ENCODE measurements at regions not wholly inside any gene's neighbourhood (a gene's known extent, or its start where the extent isn't known, plus 50 kb on each side); places are given as distances from the start of the nearest gene placed in this dataset.

DNA sequence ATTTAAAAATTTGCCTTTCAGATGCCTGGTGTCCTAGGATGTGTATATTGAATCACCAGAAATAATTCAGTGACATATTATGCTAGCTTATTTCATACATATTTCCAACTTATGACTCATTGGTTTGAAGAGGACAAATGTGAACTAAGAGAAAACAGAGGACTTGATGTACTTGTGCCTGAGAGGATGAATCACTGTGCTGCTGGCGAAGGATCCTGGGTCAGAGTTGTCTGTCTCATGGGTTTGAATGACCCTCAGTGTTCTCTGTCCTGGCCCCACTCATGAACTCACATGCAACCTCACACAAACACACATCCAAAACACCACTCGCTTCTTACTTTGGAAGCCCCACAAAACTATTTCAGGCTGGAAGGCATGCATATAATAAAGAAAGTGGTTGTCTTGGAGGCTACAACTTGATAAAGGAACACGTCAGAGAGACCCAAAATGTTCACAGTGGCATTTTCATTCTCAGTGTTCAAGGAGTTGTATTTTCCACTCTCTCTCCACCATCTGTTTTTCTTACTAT is 129.0 kb upstream of the SPRY2 start:
- intact Hi-C loops (cut with micrococcal nuclease) = no loop called here
- no peak overlapping the region for H3K27ac Mint-ChIP-seq

DNA sequence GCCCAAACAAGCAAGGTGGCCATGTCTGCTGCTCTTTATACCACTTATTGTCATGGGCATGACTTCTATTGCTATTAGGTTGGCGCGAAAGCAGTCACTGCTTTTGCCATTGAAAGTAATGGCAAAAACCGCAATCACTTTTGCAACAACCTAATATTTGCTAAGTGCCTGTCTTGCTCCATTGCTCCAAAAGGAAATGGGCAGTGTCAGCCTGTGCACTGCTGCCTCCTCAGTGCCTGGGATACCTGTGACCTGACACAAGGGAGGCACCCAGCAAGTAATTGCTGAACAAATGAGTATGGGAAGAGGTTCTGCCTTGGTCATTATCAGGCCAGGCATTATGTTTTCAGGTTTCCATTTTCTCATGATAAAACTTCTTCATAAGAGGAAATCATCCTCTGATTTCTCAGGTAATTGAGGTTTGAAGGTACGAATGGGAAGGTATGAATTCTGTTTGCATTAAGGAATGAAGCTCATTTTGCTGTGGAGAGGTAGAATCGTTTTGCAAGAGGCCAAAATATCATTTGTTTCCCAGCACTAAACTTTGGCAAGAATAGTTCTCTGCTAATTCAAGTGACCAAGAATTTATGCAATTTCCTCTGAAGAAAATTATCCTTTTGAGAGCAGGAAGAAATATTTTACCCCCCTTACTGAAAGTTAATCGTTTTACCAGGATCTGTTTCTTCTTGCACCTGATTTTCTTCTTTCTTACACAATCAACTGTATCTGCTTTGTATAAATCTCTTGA is 128.4 kb upstream of the SPRY2 start:
- Mint-ChIP-seq H3K4me3 (no peak overlapping the region), H3K4me1 (no peaks in the 10 kb centered on the region), H3K36me3 (no peaks in the 10 kb centered on the region), H3K9me3 (peaks cover 0 to 5% (median 3%) of the 10 kb centered on the region in 8 donors), H3K27ac (no peak overlapping the region), H3K27me3 (no peaks in the 10 kb centered on the region)
- no peaks in the 10 kb centered on the region for H3K4me1 ChIP-seq (ENCODE audit: insufficient read depth, low read length)
- CTCF ChIA-PET (ENCODE audit: partially characterized antibody) = no interaction called here
- H3K27me3 ChIP-seq (ENCODE audit: insufficient read depth, low read length) = no peaks in the 10 kb centered on the region
- POLR2A ChIA-PET (ENCODE audit: partially characterized antibody) = no interaction called here
- H3K27ac ChIP-seq (ENCODE audit: low read depth, low read length) = no peak overlapping the region
- H3K9me3 ChIP-seq (ENCODE audit: control insufficient read depth in 1 of 2, low read length in 2 of 2) = no peaks in the 10 kb centered on the region
- DNase-seq = no peak
- no peak overlapping the region for H3K4me3 ChIP-seq (ENCODE audit: low read length in 2 of 2)
- H3K36me3 ChIP-seq (ENCODE audit: insufficient read depth, low read length) = no peaks in the 10 kb centered on the region
- intact Hi-C loops (cut with micrococcal nuclease) = no loop called here

More for the DNA sequence above, 129.0 kb upstream of the SPRY2 start:
- H3K27me3 ChIP-seq (ENCODE audit: insufficient read depth, low read length) = no peaks in the 10 kb centered on the region
- DNase-seq = no peak
- no peak overlapping the region for H3K4me3 ChIP-seq (ENCODE audit: low read length in 2 of 2)
- no peaks in the 10 kb centered on the region for H3K9me3 ChIP-seq (ENCODE audit: control insufficient read depth in 1 of 2, low read length in 2 of 2)
- POLR2A ChIA-PET (ENCODE audit: partially characterized antibody) = no interaction called here
- H3K36me3 ChIP-seq (ENCODE audit: insufficient read depth, low read length) = no peaks in the 10 kb centered on the region
- no peaks in the 10 kb centered on the region for H3K4me1 ChIP-seq (ENCODE audit: insufficient read depth, low read length)
- H3K36me3 Mint-ChIP-seq = no peaks in the 10 kb centered on the region
- H3K27me3 Mint-ChIP-seq = no peaks in the 10 kb centered on the region
- H3K4me1 Mint-ChIP-seq = no peaks in the 10 kb centered on the region
- H3K9me3 Mint-ChIP-seq = peaks cover 0 to 6% (median 4%) of the 10 kb centered on the region in 8 donors
- no peak overlapping the region for H3K27ac ChIP-seq (ENCODE audit: low read depth, low read length)
- no peak overlapping the region for H3K4me3 Mint-ChIP-seq
- CTCF ChIA-PET (ENCODE audit: partially characterized antibody) = no interaction called here

DNA sequence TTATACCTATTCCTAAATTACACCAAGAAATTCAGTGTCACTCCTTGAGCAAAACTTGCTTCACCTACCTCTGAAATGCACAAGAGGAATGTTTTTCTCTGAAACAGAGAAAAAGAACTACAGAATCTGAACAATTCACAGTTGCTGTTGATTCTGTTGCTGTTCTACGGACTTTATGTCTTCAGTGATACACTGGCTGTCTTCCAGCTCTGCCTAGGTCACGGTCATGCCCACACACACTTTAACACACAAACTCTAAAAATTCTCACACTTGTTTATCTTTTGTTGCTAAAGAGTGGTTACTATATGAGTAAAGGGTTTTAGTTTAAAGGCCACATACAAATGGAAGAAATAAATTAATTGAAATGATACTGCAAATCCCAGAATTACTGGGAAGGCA is 124.4 kb upstream of the SPRY2 start:
- H3K9me3 Mint-ChIP-seq = peaks cover 0 to 5% (median 3%) of the 10 kb centered on the region in 8 donors
- POLR2A ChIA-PET (ENCODE audit: partially characterized antibody) = no interaction called here
- intact Hi-C loops (cut with micrococcal nuclease) = no loop called here
- CTCF ChIA-PET (ENCODE audit: partially characterized antibody) = no interaction called here
- H3K4me1 Mint-ChIP-seq = no peaks in the 10 kb centered on the region
- no peak overlapping the region for H3K27ac Mint-ChIP-seq
- H3K36me3 Mint-ChIP-seq = no peaks in the 10 kb centered on the region
- no peaks in the 10 kb centered on the region for H3K9me3 ChIP-seq (ENCODE audit: control insufficient read depth in 1 of 2, low read length in 2 of 2)
- no peak overlapping the region for H3K4me3 Mint-ChIP-seq
- DNase-seq = no peak
- H3K4me3 ChIP-seq (ENCODE audit: low read length in 2 of 2) = no peak overlapping the region
- no peaks in the 10 kb centered on the region for H3K4me1 ChIP-seq (ENCODE audit: insufficient read depth, low read length)
- no peaks in the 10 kb centered on the region for H3K27me3 ChIP-seq (ENCODE audit: insufficient read depth, low read length)
- peaks cover 0 to 2% of the 10 kb centered on the region in 2 donors for H3K27me3 Mint-ChIP-seq
- H3K27ac ChIP-seq (ENCODE audit: low read depth, low read length) = no peak overlapping the region
- H3K36me3 ChIP-seq (ENCODE audit: insufficient read depth, low read length) = no peaks in the 10 kb centered on the region

DNA sequence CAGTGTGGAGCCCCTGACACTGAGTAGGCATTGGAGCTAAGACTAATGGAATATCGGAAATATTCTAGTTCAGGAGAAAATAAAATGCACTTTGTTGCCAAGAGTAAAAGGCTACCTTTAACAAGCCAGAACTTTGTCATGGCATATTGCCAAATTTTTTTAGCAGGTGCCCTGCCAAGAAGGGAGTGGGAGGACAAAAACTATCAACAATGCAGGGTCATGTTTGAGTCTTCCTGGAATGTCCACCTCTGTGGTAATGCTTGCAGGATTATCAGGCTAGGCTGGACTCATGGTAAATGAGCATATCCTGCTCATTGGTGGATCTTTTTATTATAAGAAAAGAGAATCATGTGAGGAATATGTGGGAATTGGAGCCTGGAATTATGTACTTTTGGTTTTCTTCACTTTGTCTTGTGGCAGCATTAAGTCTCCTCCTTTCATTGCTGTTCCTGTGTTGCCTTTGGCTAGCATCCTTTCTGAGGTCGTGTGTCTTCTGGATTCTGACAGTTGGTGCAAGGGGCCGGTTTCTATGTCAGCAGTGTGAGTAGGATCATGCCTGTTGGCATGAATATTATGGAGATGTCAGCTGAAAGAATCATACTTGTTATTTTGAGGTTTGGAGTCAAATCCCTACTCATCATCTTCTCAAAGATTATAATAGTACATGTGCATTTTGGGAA is 122.9 kb upstream of the SPRY2 start:
- Histone ChIP-seq H3K27me3 (ENCODE audit: insufficient read depth, low read length) (no peaks in the 10 kb centered on the region), H3K27ac (ENCODE audit: low read depth, low read length) (no peak overlapping the region), H3K9me3 (ENCODE audit: control insufficient read depth in 1 of 2, low read length in 2 of 2) (no peaks in the 10 kb centered on the region), H3K4me3 (ENCODE audit: low read length in 2 of 2) (no peak overlapping the region), H3K4me1 (ENCODE audit: insufficient read depth, low read length) (no peaks in the 10 kb centered on the region), H3K36me3 (ENCODE audit: insufficient read depth, low read length) (no peaks in the 10 kb centered on the region)
- CTCF ChIA-PET (ENCODE audit: partially characterized antibody) = no interaction called here
- POLR2A ChIA-PET (ENCODE audit: partially characterized antibody) = no interaction called here
- Mint-ChIP-seq H3K27ac (peak overlapping the region in 1 of 7 donors; percentile 12), H3K9me3 (peaks cover 0 to 7% (median 3%) of the 10 kb centered on the region in 8 donors), H3K36me3 (no peaks in the 10 kb centered on the region), H3K4me1 (no peaks in the 10 kb centered on the region), H3K27me3 (peaks cover 0 to 2% of the 10 kb centered on the region in 2 donors), H3K4me3 (no peak overlapping the region)
- intact Hi-C loops (cut with micrococcal nuclease) = no loop called here
- DNase-seq = no peak

DNA sequence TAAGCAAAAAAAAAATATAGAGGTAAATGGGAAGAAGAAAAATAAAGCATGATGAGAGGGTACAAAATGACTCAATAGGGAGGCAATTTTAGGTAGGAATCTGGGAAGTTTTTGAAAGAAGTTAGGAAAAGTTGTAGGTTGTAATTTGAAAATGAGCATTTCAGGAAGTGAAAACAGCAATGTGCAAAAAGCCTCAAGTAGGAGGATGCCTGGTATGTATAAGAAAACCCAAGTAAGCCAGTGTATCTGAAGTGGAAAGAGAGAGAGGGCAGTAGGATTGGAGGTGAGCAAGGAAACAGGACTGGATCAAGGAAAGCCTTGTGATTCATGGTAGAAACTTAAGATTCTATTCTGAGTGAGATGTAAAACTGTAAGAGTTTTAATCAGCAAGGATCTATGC is 121.6 kb upstream of the SPRY2 start:
- H3K27ac Mint-ChIP-seq = no peak overlapping the region
- H3K27ac ChIP-seq (ENCODE audit: low read depth, low read length) = no peak overlapping the region
- no peak for DNase-seq
- H3K4me1 Mint-ChIP-seq = no peaks in the 10 kb centered on the region
- no peaks in the 10 kb centered on the region for H3K36me3 Mint-ChIP-seq
- H3K27me3 ChIP-seq (ENCODE audit: insufficient read depth, low read length) = no peaks in the 10 kb centered on the region
- H3K36me3 ChIP-seq (ENCODE audit: insufficient read depth, low read length) = no peaks in the 10 kb centered on the region
- ChIA-PET CTCF (ENCODE audit: partially characterized antibody) (no interaction called here), POLR2A (ENCODE audit: partially characterized antibody) (no interaction called here)
- no peaks in the 10 kb centered on the region for H3K9me3 ChIP-seq (ENCODE audit: control insufficient read depth in 1 of 2, low read length in 2 of 2)
- peaks cover 0 to 7% (median 4%) of the 10 kb centered on the region in 8 donors for H3K9me3 Mint-ChIP-seq
- H3K4me1 ChIP-seq (ENCODE audit: insufficient read depth, low read length) = no peaks in the 10 kb centered on the region
- intact Hi-C loops (cut with micrococcal nuclease) = no loop called here
- no peak overlapping the region for H3K4me3 Mint-ChIP-seq
- no peak overlapping the region for H3K4me3 ChIP-seq (ENCODE audit: low read length in 2 of 2)
- H3K27me3 Mint-ChIP-seq = peaks cover 0 to 2% of the 10 kb centered on the region in 2 donors

DNA sequence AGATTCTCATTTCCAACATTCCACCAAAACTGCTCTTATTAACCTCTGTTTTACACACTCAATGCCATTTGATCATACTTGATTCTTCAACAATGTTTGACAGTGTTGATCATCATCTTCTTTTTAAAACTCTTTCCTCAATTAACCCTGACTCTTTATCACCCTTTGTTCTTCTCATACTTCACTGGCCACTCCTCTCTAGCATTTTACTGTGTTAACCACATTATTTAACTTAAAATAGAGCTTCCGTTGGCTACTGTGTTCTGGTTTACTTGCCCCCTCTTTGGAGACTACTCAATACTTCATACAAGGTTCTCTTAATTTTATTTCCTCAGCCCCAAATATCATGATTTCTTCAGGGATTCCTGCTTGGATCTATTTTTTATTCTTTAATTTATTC is 121.1 kb upstream of the SPRY2 start:
- no peaks in the 10 kb centered on the region for H3K36me3 ChIP-seq (ENCODE audit: insufficient read depth, low read length)
- POLR2A ChIA-PET (ENCODE audit: partially characterized antibody) = no interaction called here
- intact Hi-C loops (cut with micrococcal nuclease) = no loop called here

DNA sequence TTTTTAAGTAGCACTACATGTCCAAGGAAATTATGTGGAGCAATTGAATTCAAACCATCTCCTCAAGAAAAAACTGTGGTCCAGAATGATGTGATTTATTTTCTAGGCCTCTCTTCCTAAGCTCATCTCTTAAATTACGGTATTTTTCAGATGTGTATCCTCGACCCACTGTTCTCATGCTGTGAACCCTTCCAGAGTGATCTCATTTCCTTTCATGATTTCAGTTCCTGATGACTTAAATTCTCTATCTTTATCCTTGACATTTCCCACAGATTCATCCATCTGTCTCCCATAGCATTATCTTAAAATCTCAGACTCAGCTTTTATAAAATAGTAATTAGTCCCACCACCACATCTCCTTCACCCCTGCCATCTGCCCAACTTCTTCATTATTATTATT is 117.6 kb upstream of the SPRY2 start:
- Histone ChIP-seq H3K4me1 (ENCODE audit: insufficient read depth, low read length) (no peaks in the 10 kb centered on the region), H3K27me3 (ENCODE audit: insufficient read depth, low read length) (no peaks in the 10 kb centered on the region), H3K27ac (ENCODE audit: low read depth, low read length) (no peak overlapping the region), H3K4me3 (ENCODE audit: low read length in 2 of 2) (no peak overlapping the region), H3K36me3 (ENCODE audit: insufficient read depth, low read length) (no peaks in the 10 kb centered on the region), H3K9me3 (ENCODE audit: control insufficient read depth in 1 of 2, low read length in 2 of 2) (no peaks in the 10 kb centered on the region)
- ChIA-PET POLR2A (ENCODE audit: partially characterized antibody) (no interaction called here), CTCF (ENCODE audit: partially characterized antibody) (no interaction called here)
- no peak for DNase-seq
- peaks cover 0 to 1% of the 10 kb centered on the region in 2 donors for H3K27me3 Mint-ChIP-seq
- no peak overlapping the region for H3K27ac Mint-ChIP-seq
- intact Hi-C loops (cut with micrococcal nuclease) = no loop called here
- H3K36me3 Mint-ChIP-seq = no peaks in the 10 kb centered on the region
- peaks cover 0 to 2% (median 0%) of the 10 kb centered on the region in 4 donors for H3K4me1 Mint-ChIP-seq
- H3K9me3 Mint-ChIP-seq = peaks cover 0 to 9% (median 3%) of the 10 kb centered on the region in 8 donors
- no peak overlapping the region for H3K4me3 Mint-ChIP-seq

More for the DNA sequence above, 121.1 kb upstream of the SPRY2 start:
- Histone ChIP-seq H3K27ac (ENCODE audit: low read depth, low read length) (no peak overlapping the region), H3K4me3 (ENCODE audit: low read length in 2 of 2) (no peak overlapping the region), H3K9me3 (ENCODE audit: control insufficient read depth in 1 of 2, low read length in 2 of 2) (no peaks in the 10 kb centered on the region), H3K27me3 (ENCODE audit: insufficient read depth, low read length) (no peaks in the 10 kb centered on the region), H3K4me1 (ENCODE audit: insufficient read depth, low read length) (no peaks in the 10 kb centered on the region)
- Mint-ChIP-seq H3K4me1 (no peaks in the 10 kb centered on the region), H3K27ac (no peak overlapping the region), H3K27me3 (peaks cover 0 to 2% of the 10 kb centered on the region in 2 donors), H3K9me3 (peaks cover 0 to 7% (median 4%) of the 10 kb centered on the region in 8 donors), H3K4me3 (no peak overlapping the region), H3K36me3 (no peaks in the 10 kb centered on the region)
- no peak for DNase-seq
- CTCF ChIA-PET (ENCODE audit: partially characterized antibody) = no interaction called here

Measured in CD4-positive, alpha-beta memory T cell (primary cell).